HEK293T (cell line): ENCODE measurements at regions not wholly inside any gene's neighbourhood (a gene's known extent, or its start where the extent isn't known, plus 50 kb on each side); places are given as distances from the start of the nearest gene placed in this dataset.

Experiments
- CTBP1 ChIP-seq: fragments of 450-650 bp; IDR thresholded peaks from 2 replicates; pipeline ENCODE4 v1.6.1; 2016; ENCODE audit warnings: borderline replicate concordance
- ELF4 ChIP-seq: fragments of 450-650 bp; IDR thresholded peaks from 2 replicates; pipeline ENCODE4 v1.6.1; 2017; ENCODE audit warnings: antibody characterized with exemption
- L3MBTL2 ChIP-seq: fragments of 450-650 bp; conservative IDR thresholded peaks from 2 replicates; pipeline ENCODE4 v1.6.1; 2016; ENCODE audit warnings: mild to moderate bottlenecking
- ZNF384 ChIP-seq: fragments of 450-650 bp; IDR thresholded peaks from 2 replicates; pipeline ENCODE4 v1.6.1; 2016

- TF ChIP-seq ELF4: no peak
- no peak for TF ChIP-seq L3MBTL2
- no peak for TF ChIP-seq ZNF384
- TF ChIP-seq CTBP1: no peak
Measured at GRCh38 chr5:90133941-90134340, 275.6 kb downstream of the CETN3 start.
